ENCODE measurements at regions not wholly inside any gene's neighbourhood (a gene's known extent, or its start where the extent isn't known, plus 50 kb on each side); places are given as distances from the start of the nearest gene placed in this dataset.
A peak's percentile ranks its signal among the peaks of the same experiment; 100 is the strongest.

DNA sequence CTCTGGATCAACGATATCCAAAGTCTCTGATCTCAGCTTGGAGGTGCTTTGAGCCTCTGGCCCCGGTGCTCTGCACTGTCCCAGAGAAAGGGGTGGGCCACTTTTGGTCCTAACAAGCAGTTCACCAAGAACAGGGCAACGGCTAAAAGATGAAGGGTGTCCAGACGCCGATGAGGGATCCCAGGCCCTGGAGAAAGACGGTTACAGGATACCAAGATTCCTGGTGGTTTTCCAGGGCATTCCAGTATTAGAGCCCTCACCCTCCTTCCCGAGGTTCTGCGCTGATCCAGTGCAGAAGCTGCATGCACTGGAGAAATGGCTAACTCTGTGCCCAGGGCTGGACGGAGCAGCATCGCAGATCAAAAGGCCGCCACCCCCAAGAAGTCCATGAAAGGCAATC lies 149.9 kb upstream of the IRF2BP2 start:
- no peak for DNase-seq (ENCODE audit: low read depth)

GRCh38 chr1:234758851-234759250 lies 148.9 kb upstream of the IRF2BP2 start:
- DNase-seq (ENCODE audit: low read depth) = peak; percentile 17

DNA sequence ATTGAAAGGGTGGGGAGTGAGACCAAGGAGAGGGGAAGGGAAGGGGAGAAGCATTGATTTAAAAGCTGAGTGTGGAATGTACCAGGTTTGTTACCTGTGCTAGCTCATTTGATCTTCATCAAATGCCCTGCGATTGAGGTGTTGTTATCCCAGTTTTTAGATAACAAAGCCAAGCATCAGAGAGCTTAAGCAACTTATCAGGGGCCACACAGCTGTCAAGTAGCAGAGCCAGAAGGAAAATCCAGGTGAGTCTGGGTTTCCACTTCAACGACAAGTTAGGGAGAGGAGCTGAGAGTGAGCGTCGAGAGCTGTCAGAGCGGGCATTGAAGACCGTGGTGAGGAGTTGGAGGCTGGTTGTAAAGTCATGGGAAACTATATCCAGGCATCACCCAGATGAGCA lies 146.9 kb upstream of the IRF2BP2 start:
- DNase-seq (ENCODE audit: low read depth) = no peak

- DNase-seq (ENCODE audit: low read depth) = no peak
Measured at GRCh38 chr1:234756066-234756774, 146.2 kb upstream of the IRF2BP2 start.

DNA sequence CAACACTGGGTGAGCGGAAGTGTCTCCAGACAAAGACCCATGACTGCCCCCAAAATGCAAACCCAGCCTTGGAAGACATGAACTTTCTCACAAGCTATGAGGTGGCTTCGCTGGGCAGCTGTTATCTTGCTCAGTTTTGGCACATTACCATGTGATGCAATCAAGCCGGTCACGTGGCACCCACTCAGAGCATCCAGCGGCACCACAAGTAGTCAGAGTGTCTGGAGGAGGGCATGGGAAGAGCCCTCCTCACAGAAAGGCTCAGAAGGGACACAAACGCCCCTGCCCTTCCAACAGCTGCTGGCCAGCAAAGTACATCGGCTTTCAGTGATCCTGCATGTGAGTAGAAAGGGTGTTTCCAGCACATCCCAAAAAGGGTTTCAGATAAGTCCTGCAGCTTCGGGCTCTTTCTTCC lies 145.5 kb upstream of the IRF2BP2 start:
- no peak for DNase-seq (ENCODE audit: low read depth)

GRCh38 chr1:234753979-234754378 lies 144.0 kb upstream of the IRF2BP2 start:
- DNase-seq (ENCODE audit: low read depth) = no peak

DNA sequence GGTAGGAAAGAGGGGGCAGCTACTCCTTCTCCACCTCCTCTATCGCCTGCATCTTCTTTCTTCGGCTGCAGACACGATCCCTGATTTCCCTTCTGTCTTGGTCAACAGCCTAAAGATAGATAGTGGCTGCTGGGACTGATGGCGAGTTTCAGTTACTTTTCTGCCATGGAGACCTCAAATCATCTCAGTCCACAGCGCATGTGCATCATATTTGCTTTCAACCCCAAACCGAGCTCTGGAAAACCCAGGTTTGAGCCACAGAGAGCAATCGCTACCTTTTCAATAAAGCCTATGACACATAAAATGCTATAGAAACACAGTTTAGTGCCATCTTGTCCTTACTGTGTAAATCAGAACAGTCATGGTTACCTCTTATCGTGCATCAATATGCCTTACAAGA lies 142.9 kb upstream of the IRF2BP2 start:
- DNase-seq (ENCODE audit: low read depth) = no peak

DNA sequence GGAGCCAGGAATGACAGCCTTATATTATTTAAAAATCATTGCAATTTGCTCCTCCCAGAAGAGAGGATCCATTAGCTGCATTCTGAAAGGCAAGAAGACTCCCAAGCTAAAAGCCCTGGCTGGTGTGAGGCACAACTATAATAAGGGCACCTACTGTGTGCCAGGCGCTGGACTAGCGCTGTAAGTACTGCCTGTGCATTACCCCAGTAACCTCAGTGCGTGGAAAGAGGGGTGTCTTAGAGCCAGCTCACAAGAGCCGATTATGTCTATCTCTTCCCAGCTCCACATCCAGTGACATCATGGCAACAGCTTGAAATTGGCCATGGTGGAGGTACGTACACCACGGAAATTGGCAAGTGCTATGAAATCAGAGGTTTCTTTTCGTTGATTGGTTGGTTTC lies 141.7 kb upstream of the IRF2BP2 start:
- no peak for DNase-seq (ENCODE audit: low read depth)

DNA sequence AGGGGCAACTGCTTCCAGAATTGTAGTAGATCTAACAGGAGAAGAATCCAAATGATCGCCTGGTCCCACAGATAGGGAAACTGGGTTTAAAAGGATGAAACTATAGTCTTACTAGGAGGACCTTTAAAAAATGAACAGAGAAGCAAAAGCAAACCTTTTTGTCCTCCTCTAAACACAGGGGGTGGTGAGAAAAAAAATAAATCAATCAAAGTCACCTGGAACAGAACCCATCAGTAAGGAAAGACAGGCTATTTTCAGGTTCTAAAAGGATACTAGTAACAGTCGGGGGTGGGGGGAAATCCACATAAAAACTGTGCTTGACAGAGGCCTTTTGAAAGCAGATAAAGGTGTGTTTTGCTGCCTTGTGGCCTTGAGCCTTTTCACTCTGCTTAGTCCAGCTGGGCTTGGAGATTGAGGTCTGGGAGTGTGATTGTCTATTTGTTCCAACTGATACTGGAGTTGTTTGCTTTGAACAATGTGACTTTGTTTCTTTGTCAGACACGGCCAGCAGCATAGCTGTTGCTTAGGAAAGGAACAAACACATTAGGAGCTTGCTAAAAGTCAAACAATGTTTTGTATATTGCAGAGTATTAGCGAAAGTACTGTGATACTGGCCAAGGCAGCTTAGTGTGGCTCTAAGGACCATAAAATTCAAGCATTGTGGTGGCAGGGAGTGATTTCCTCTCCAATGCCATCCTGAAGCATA lies 141.1 kb upstream of the IRF2BP2 start:
- DNase-seq (ENCODE audit: low read depth) = no peak

- DNase-seq (ENCODE audit: low read depth) = no peak
Measured at GRCh38 chr1:234748713-234749112, 138.7 kb upstream of the IRF2BP2 start.

DNA sequence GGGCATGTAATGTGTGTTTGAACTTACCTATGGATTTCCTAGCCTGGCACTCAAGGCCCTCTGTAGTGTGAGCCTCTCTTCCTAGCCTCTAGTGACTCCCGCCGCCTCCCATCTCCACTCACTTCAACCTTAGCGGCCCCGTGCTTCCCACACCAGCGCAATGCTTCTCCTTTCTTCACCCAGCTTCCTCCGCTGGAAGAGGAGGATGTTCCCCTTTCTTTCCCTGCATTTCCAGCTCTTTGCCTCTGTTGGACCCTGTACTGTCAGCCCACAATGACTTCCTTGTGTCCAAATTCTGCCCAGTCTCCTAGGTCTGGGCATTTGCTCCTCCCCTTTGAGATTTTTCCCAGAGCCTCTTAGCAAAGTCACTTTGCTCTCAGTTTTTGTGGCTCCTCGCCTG lies 138.1 kb upstream of the IRF2BP2 start:
- no peak for DNase-seq (ENCODE audit: low read depth)

- DNase-seq (ENCODE audit: low read depth) = no peak
Measured at GRCh38 chr1:234746798-234747196, 136.8 kb upstream of the IRF2BP2 start.

DNA sequence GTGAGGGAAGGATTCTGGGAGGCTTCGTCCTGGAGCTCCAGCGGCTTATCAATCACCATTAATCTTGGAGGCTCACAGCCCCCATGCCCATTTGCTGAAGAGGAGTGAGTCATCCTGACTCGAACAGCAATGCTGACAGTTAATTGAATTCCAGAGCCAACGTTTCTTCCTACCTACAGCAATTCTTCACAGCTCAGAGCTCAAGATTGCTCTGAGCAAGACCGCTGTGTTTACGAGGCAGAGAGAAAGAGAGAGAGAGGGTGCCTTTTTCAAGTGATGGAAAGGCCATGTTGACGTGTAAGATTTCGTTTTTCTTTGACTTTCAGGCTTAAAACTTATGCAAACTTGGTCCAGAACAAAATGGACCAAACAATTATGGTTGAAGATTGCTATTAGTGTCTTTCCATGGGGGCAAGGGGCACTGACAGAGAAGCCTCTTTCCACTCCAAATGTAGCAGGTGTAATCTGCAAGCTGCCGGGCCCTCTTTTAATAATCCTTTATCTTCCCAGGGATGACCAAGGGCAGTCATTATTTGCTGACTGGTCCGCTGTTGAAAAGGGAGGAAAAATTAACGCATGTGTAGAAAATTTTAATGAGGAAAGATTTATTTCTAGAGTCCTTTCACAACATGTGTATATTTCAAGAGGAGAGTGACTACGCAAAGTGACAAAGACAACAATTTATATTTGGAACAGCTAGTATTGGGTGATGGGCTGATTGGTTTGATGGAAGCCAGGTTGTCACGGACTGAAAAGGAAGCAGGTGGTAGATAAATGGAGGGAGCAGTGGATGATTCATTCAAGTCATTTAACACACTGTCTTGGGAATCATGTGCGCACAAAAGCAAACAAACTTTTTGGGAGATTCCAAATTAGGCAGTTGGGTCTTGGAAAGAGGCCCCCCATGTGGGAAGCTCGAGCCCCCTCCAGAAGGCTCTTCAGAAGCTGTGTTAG lies 136.1 kb upstream of the IRF2BP2 start:
- no peak for DNase-seq (ENCODE audit: low read depth)

DNA sequence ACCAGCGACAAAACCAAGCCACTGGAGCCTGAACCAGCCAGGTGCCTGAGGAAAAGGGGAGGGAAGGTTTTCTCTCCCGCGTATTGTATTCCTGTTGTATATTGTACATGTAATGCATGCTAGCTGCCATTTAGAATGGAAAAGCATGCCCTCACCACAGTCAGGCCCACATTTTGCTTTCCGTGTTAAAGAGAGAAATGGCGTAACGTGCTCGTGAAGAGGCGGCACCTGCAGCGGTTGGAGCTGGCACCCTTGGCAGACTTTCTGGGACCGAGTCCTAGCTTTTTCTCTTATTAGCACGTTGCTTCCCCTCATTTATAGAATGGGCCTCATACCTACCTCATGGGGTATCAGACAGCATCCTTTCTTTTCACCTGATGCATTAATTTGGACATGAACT lies 135.3 kb upstream of the IRF2BP2 start:
- DNase-seq (ENCODE audit: low read depth) = no peak

DNA sequence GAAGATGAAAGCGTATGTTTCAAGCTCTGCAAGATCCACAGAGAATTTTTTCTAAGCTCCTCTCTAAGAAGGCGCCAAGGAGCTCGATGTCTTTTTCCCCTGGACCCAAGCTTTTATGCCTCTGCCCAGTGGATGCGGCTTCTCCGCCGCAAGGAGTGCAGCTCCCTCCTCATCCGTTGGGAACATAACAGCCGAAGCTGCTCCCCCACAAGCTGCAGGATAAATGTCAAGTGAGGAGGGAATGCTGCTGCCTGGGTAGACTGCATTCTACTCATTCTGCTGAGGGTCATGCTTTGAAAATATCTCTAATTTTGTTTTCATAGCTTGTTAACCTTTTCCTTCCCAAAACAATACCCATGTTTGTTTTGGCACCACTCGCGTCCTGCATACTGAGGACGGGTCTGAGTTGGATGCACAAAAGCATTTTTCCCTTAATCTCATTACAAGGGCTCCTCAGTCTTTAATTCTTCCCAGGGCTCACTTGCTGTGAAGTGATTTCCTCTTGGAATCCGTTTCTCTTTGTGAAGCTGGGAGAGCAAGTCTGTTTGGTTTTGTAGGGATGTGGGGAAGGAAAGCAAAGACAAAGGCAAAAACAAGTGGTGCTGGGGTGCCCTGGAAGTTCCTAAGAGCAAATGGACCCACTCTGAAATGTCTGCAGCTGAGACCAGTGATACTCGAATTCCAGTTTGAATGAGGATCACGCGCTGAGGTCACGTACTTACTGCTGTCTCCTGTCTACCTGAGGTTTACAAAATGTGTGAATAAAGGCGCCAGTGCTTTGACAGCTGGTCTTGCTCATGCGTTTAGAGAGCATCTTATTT lies 134.0 kb upstream of the IRF2BP2 start:
- DNase-seq (ENCODE audit: low read depth) = no peak

DNA sequence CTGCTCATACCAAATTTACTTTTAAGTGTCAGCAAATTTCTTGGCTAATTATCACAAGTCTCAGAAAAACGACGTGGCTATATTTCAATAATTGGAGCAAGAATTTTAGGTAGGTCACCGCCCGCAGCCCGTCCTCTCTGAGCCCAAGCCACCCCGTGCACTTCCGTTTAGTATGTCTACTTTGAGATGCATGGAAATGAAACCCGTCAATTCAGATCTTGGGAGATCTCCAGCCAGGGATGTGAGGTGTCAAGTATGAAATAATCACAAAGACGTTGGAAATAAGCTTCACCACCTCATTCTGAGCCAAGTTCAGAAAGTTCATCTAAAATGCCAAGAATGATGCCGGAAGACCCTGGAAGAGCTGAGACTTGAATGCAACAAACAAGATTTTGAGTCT lies 132.6 kb upstream of the IRF2BP2 start:
- no peak for DNase-seq (ENCODE audit: low read depth)

- no peak for DNase-seq (ENCODE audit: low read depth)
Measured at GRCh38 chr1:234737967-234738314, 128.0 kb upstream of the IRF2BP2 start.

- DNase-seq (ENCODE audit: low read depth) = no peak
Measured at GRCh38 chr1:234735916-234736315, 125.9 kb upstream of the IRF2BP2 start.

GRCh38 chr1:234735476-234735875 lies 125.5 kb upstream of the IRF2BP2 start:
- DNase-seq (ENCODE audit: low read depth) = no peak

DNA sequence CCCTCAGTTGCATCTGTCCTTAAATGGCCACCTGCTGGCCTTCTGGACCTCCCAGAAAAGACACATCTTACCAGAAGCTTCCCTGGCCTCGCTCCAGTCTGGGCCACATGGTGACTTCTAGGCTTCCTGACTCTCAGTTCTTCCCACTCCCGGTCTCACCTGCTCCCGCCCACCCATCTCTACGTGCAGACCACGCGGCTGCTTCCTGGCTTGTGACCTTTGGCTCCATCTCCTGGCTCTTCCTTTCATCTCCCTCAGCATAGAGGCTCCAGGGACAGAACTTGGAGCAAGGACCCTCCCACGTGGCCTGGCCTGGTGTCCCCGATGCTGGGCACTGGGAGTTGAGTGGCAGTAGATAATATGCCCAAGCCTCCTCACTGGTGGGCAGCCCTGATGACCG lies 124.9 kb upstream of the IRF2BP2 start:
- no peak for DNase-seq (ENCODE audit: low read depth)

DNA sequence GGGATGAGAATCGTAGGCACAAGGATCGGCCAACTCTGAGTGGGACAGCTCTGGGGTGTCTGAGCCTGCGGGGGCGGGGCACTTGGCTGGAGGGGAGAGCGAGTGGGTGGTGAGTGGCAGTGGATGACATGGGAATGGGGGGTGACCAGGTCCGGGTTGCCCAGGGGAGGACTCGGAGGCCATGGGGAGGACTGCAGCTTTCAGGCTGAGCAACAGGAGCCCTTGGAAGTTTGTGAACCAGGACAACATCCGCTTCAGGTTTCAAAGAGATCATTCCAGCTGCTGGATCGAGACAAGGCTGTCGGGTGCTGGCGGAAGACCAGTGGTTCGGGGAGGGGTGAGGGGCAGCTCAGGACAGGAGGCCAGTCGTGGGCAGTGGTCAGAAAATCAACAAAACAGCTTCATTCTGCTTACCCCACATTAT lies 124.4 kb upstream of the IRF2BP2 start:
- DNase-seq (ENCODE audit: low read depth) = no peak

GRCh38 chr1:234733427-234733826 lies 123.4 kb upstream of the IRF2BP2 start:
- DNase-seq (ENCODE audit: low read depth) = no peak

All from activated T-helper 1 cell treated with Interleukin-2 at 50 U/mL for 16 hours (primary cell).